Activated naive CD4-positive, alpha-beta T cell treated with anti-CD3 and anti-CD28 coated beads, Interleukin-2, amount 10 ng/mL, durations not matched to agents 7 days and 5 days (primary cell): ENCODE measurements at regions not wholly inside any gene's neighbourhood (a gene's known extent, or its start where the extent isn't known, plus 50 kb on each side); places are given as distances from the start of the nearest gene placed in this dataset.
"Not testable (repeated sequence)": the region's sequence is repeated elsewhere in the genome, so short reads cannot be mapped to it uniquely, and the experiment has no call there.

Experiments used
- CTCF ChIA-PET: fragments of 350-600 bp; sonication (Branson Sonifier 250); formaldehyde crosslinking; loops from one replicate; lab custom pipeline; 2021; ENCODE audit warnings: antibody characterized with exemption; lab: Charles Lee
- DNase-seq: peaks from one replicate; pipeline ENCODE4 v3.0.0-alpha.2; 2020
- H3K27ac Mint-ChIP-seq: one replicate; pipeline ENCODE4 v1.8.0; 2021; ENCODE audit warnings: mild to moderate bottlenecking, moderate library complexity, mixed read lengths
- H3K27me3 Mint-ChIP-seq: one replicate; pipeline ENCODE4 v1.8.0; 2021; ENCODE audit warnings: mild to moderate bottlenecking, mixed read lengths
- H3K36me3 Mint-ChIP-seq: one replicate; pipeline ENCODE4 v1.8.0; 2021; ENCODE audit warnings: mixed read lengths
- H3K4me1 Mint-ChIP-seq: one replicate; pipeline ENCODE4 v1.8.0; 2021; ENCODE audit warnings: mixed read lengths
- H3K4me3 Mint-ChIP-seq: one replicate; pipeline ENCODE4 v1.8.0; 2021; ENCODE audit warnings: mild to moderate bottlenecking, moderate library complexity, mixed read lengths
- H3K9me3 Mint-ChIP-seq: one replicate; pipeline ENCODE4 v1.8.0; 2021; ENCODE audit warnings: mixed read lengths

GRCh38 chr7:68846811-68847325 is 751.4 kb upstream of the AUTS2 start:
- no peaks in the 10 kb centered on the region for H3K36me3 Mint-ChIP-seq
- peaks cover 28% of the 10 kb centered on the region for H3K9me3 Mint-ChIP-seq
- H3K4me3 Mint-ChIP-seq = no peak overlapping the region

GRCh38 chr7:68853254-68853653 is 745.0 kb upstream of the AUTS2 start:
- Mint-ChIP-seq H3K36me3 (no peaks in the 10 kb centered on the region), H3K4me1 (no peaks in the 10 kb centered on the region), H3K4me3 (no peak overlapping the region), H3K27me3 (no peaks in the 10 kb centered on the region), H3K27ac (no peak overlapping the region), H3K9me3 (peaks cover 24% of the 10 kb centered on the region)
- CTCF ChIA-PET = no interaction called here
- DNase-seq = no peak

More at GRCh38 chr7:68846811-68847325, 751.4 kb upstream of the AUTS2 start:
- Mint-ChIP-seq H3K27ac (no peak overlapping the region), H3K27me3 (no peaks in the 10 kb centered on the region), H3K4me1 (no peaks in the 10 kb centered on the region)
- CTCF ChIA-PET = no interaction called here
- DNase-seq = no peak

GRCh38 chr7:68857571-68857970 is 740.7 kb upstream of the AUTS2 start:
- peaks cover 48% of the 10 kb centered on the region for H3K9me3 Mint-ChIP-seq
- H3K27ac Mint-ChIP-seq = no peak overlapping the region
- H3K36me3 Mint-ChIP-seq = no peaks in the 10 kb centered on the region
- no peaks in the 10 kb centered on the region for H3K27me3 Mint-ChIP-seq
- H3K4me1 Mint-ChIP-seq = no peaks in the 10 kb centered on the region
- no peak for DNase-seq
- CTCF ChIA-PET = no interaction called here
- no peak overlapping the region for H3K4me3 Mint-ChIP-seq

- DNase-seq = no peak
- H3K27ac Mint-ChIP-seq = no peak overlapping the region
- H3K4me1 Mint-ChIP-seq = no peaks in the 10 kb centered on the region
- CTCF ChIA-PET = no interaction called here
- no peaks in the 10 kb centered on the region for H3K36me3 Mint-ChIP-seq
- peaks cover 48% of the 10 kb centered on the region for H3K9me3 Mint-ChIP-seq
- H3K27me3 Mint-ChIP-seq = no peaks in the 10 kb centered on the region
- no peak overlapping the region for H3K4me3 Mint-ChIP-seq
Observed at GRCh38 chr7:68858497-68858896, 739.8 kb upstream of the AUTS2 start.

GRCh38 chr7:68861171-68861570 is 737.1 kb upstream of the AUTS2 start:
- Mint-ChIP-seq H3K9me3 (peaks cover 41% of the 10 kb centered on the region), H3K27ac (no peak overlapping the region), H3K36me3 (no peaks in the 10 kb centered on the region), H3K4me1 (no peaks in the 10 kb centered on the region), H3K4me3 (no peak overlapping the region), H3K27me3 (no peaks in the 10 kb centered on the region)
- DNase-seq = no peak
- CTCF ChIA-PET = no interaction called here

- Mint-ChIP-seq H3K9me3 (peaks cover 39% of the 10 kb centered on the region), H3K27me3 (no peaks in the 10 kb centered on the region), H3K4me1 (no peaks in the 10 kb centered on the region), H3K36me3 (no peaks in the 10 kb centered on the region), H3K27ac (no peak overlapping the region), H3K4me3 (no peak overlapping the region)
- CTCF ChIA-PET = no interaction called here
- no peak for DNase-seq
Observed at GRCh38 chr7:68862261-68862660, 736.0 kb upstream of the AUTS2 start.

- DNase-seq = no peak
- Mint-ChIP-seq H3K27me3 (no peaks in the 10 kb centered on the region), H3K9me3 (peaks cover 36% of the 10 kb centered on the region), H3K4me1 (no peaks in the 10 kb centered on the region), H3K4me3 (no peak overlapping the region), H3K36me3 (no peaks in the 10 kb centered on the region), H3K27ac (no peak overlapping the region)
- CTCF ChIA-PET = no interaction called here
Observed at GRCh38 chr7:68862736-68863135, 735.5 kb upstream of the AUTS2 start.

GRCh38 chr7:68865351-68866199 is 732.7 kb upstream of the AUTS2 start:
- no peak for DNase-seq
- H3K4me1 Mint-ChIP-seq = no peaks in the 10 kb centered on the region
- CTCF ChIA-PET = no interaction called here
- no peak overlapping the region for H3K27ac Mint-ChIP-seq
- H3K36me3 Mint-ChIP-seq = no peaks in the 10 kb centered on the region
- no peaks in the 10 kb centered on the region for H3K27me3 Mint-ChIP-seq
- peaks cover 41% of the 10 kb centered on the region for H3K9me3 Mint-ChIP-seq
- no peak overlapping the region for H3K4me3 Mint-ChIP-seq

GRCh38 chr7:68866200-68866570 is 732.1 kb upstream of the AUTS2 start:
- H3K36me3 Mint-ChIP-seq = no peaks in the 10 kb centered on the region
- H3K4me3 Mint-ChIP-seq = no peak overlapping the region
- peaks cover 37% of the 10 kb centered on the region for H3K9me3 Mint-ChIP-seq
- DNase-seq = no peak
- no peak overlapping the region for H3K27ac Mint-ChIP-seq
- no peaks in the 10 kb centered on the region for H3K4me1 Mint-ChIP-seq
- H3K27me3 Mint-ChIP-seq = no peaks in the 10 kb centered on the region
- CTCF ChIA-PET = no interaction called here

- CTCF ChIA-PET, DNase-seq, H3K27ac Mint-ChIP-seq, H3K4me1 Mint-ChIP-seq, H3K36me3 Mint-ChIP-seq, H3K4me3 Mint-ChIP-seq, H3K27me3 Mint-ChIP-seq: not testable (repeated sequence)
- peaks cover 36% of the 10 kb centered on the region for H3K9me3 Mint-ChIP-seq
Observed at GRCh38 chr7:68866721-68867120, 731.6 kb upstream of the AUTS2 start.

GRCh38 chr7:68868978-68869377 is 729.3 kb upstream of the AUTS2 start:
- no peaks in the 10 kb centered on the region for H3K36me3 Mint-ChIP-seq
- H3K4me1 Mint-ChIP-seq = no peaks in the 10 kb centered on the region
- H3K4me3 Mint-ChIP-seq = no peak overlapping the region
- H3K27me3 Mint-ChIP-seq = no peaks in the 10 kb centered on the region
- CTCF ChIA-PET = no interaction called here
- no peak for DNase-seq
- peaks cover 40% of the 10 kb centered on the region for H3K9me3 Mint-ChIP-seq
- H3K27ac Mint-ChIP-seq = no peak overlapping the region

GRCh38 chr7:68873616-68874015 is 724.7 kb upstream of the AUTS2 start:
- no peaks in the 10 kb centered on the region for H3K4me1 Mint-ChIP-seq
- peaks cover 32% of the 10 kb centered on the region for H3K9me3 Mint-ChIP-seq
- no peak overlapping the region for H3K4me3 Mint-ChIP-seq
- no peak overlapping the region for H3K27ac Mint-ChIP-seq
- H3K36me3 Mint-ChIP-seq = no peaks in the 10 kb centered on the region
- no peaks in the 10 kb centered on the region for H3K27me3 Mint-ChIP-seq
- no peak for DNase-seq
- CTCF ChIA-PET = no interaction called here

- Mint-ChIP-seq H3K4me1 (no peaks in the 10 kb centered on the region), H3K9me3 (peaks cover 18% of the 10 kb centered on the region), H3K4me3 (no peak overlapping the region)
Observed at GRCh38 chr7:68875857-68876256, 722.4 kb upstream of the AUTS2 start.

GRCh38 chr7:68887116-68887515 is 711.2 kb upstream of the AUTS2 start:
- not testable (repeated sequence) for H3K36me3 Mint-ChIP-seq

More at GRCh38 chr7:68875857-68876256, 722.4 kb upstream of the AUTS2 start:
- Mint-ChIP-seq H3K36me3 (no peaks in the 10 kb centered on the region), H3K27ac (no peak overlapping the region), H3K27me3 (no peaks in the 10 kb centered on the region)
- CTCF ChIA-PET = no interaction called here
- DNase-seq = no peak

GRCh38 chr7:68888971-68889385 is 709.3 kb upstream of the AUTS2 start:
- Mint-ChIP-seq H3K27ac (no peak overlapping the region), H3K4me1 (no peaks in the 10 kb centered on the region), H3K9me3 (peaks cover 19% of the 10 kb centered on the region), H3K4me3 (no peak overlapping the region), H3K27me3 (no peaks in the 10 kb centered on the region), H3K36me3 (no peaks in the 10 kb centered on the region)
- no peak for DNase-seq
- CTCF ChIA-PET = no interaction called here

More at GRCh38 chr7:68887116-68887515, 711.2 kb upstream of the AUTS2 start:
- H3K27me3 Mint-ChIP-seq, CTCF ChIA-PET, H3K4me1 Mint-ChIP-seq, DNase-seq, H3K27ac Mint-ChIP-seq, H3K4me3 Mint-ChIP-seq: not testable (repeated sequence)
- peaks cover 12% of the 10 kb centered on the region for H3K9me3 Mint-ChIP-seq
